ENCODE measurements at regions not wholly inside any gene's neighbourhood (a gene's known extent, or its start where the extent isn't known, plus 50 kb on each side); places are given as distances from the start of the nearest gene placed in this dataset.

- H3K9ac ChIP-seq (ENCODE audit: low read depth in 1 of 2, low read length in 2 of 2): no peak overlapping the region
- H3K36me3 ChIP-seq (ENCODE audit: control insufficient read depth in 1 of 2, insufficient read depth in 2 of 2, low read length in 2 of 2): no peaks in the 10 kb centered on the region
- H3K27ac ChIP-seq (ENCODE audit: low read depth, low read length): no peak overlapping the region
- H3K27me3 ChIP-seq (ENCODE audit: control insufficient read depth in 1 of 2, insufficient read depth in 2 of 2, low read length in 2 of 2): no peaks in the 10 kb centered on the region
- no peaks in the 10 kb centered on the region for H3K9me3 ChIP-seq (ENCODE audit: control insufficient read depth in 1 of 2, low read length in 2 of 2)
- H3K4me3 ChIP-seq (ENCODE audit: low read depth in 1 of 2, low read length in 2 of 2): no peak overlapping the region
- no peaks in the 10 kb centered on the region for H3K4me1 ChIP-seq (ENCODE audit: control insufficient read depth in 1 of 2, insufficient read depth in 2 of 2, low read length in 2 of 2)
Observed at GRCh38 chr1:102365071-102365470, 368.3 kb upstream of the OLFM3 start.

- Histone ChIP-seq H3K9ac (ENCODE audit: low read depth in 1 of 2, low read length in 2 of 2) (no peak overlapping the region), H3K4me1 (ENCODE audit: control insufficient read depth in 1 of 2, insufficient read depth in 2 of 2, low read length in 2 of 2) (no peaks in the 10 kb centered on the region), H3K4me3 (ENCODE audit: low read depth in 1 of 2, low read length in 2 of 2) (no peak overlapping the region), H3K27me3 (ENCODE audit: control insufficient read depth in 1 of 2, insufficient read depth in 2 of 2, low read length in 2 of 2) (no peaks in the 10 kb centered on the region), H3K27ac (ENCODE audit: low read depth, low read length) (no peak overlapping the region), H3K9me3 (ENCODE audit: control insufficient read depth in 1 of 2, low read length in 2 of 2) (no peaks in the 10 kb centered on the region), H3K36me3 (ENCODE audit: control insufficient read depth in 1 of 2, insufficient read depth in 2 of 2, low read length in 2 of 2) (no peaks in the 10 kb centered on the region)
Observed at GRCh38 chr1:102336602-102337001, 339.9 kb upstream of the OLFM3 start.

- Histone ChIP-seq H3K4me1 (ENCODE audit: control insufficient read depth in 1 of 2, insufficient read depth in 2 of 2, low read length in 2 of 2) (no peaks in the 10 kb centered on the region), H3K36me3 (ENCODE audit: control insufficient read depth in 1 of 2, insufficient read depth in 2 of 2, low read length in 2 of 2) (no peaks in the 10 kb centered on the region), H3K4me3 (ENCODE audit: low read depth in 1 of 2, low read length in 2 of 2) (no peak overlapping the region), H3K9me3 (ENCODE audit: control insufficient read depth in 1 of 2, low read length in 2 of 2) (peaks cover 0 to 5% of the 10 kb centered on the region in 2 donors), H3K27ac (ENCODE audit: low read depth, low read length) (no peak overlapping the region), H3K27me3 (ENCODE audit: control insufficient read depth in 1 of 2, insufficient read depth in 2 of 2, low read length in 2 of 2) (no peaks in the 10 kb centered on the region), H3K9ac (ENCODE audit: low read depth in 1 of 2, low read length in 2 of 2) (no peak overlapping the region)
Observed at GRCh38 chr1:102318104-102318806, 321.5 kb upstream of the OLFM3 start.

- no peak overlapping the region for H3K9ac ChIP-seq (ENCODE audit: low read depth in 1 of 2, low read length in 2 of 2)
- H3K27ac ChIP-seq (ENCODE audit: low read depth, low read length): no peak overlapping the region
- no peak overlapping the region for H3K4me3 ChIP-seq (ENCODE audit: low read depth in 1 of 2, low read length in 2 of 2)
- no peaks in the 10 kb centered on the region for H3K27me3 ChIP-seq (ENCODE audit: control insufficient read depth in 1 of 2, insufficient read depth in 2 of 2, low read length in 2 of 2)
- no peaks in the 10 kb centered on the region for H3K9me3 ChIP-seq (ENCODE audit: control insufficient read depth in 1 of 2, low read length in 2 of 2)
- H3K36me3 ChIP-seq (ENCODE audit: control insufficient read depth in 1 of 2, insufficient read depth in 2 of 2, low read length in 2 of 2): no peaks in the 10 kb centered on the region
- H3K4me1 ChIP-seq (ENCODE audit: control insufficient read depth in 1 of 2, insufficient read depth in 2 of 2, low read length in 2 of 2): no peaks in the 10 kb centered on the region
Observed at GRCh38 chr1:102315096-102315495, 318.4 kb upstream of the OLFM3 start.

GRCh38 chr1:102296116-102296515 is 299.4 kb upstream of the OLFM3 start:
- Histone ChIP-seq H3K36me3 (ENCODE audit: control insufficient read depth in 1 of 2, insufficient read depth in 2 of 2, low read length in 2 of 2) (no peaks in the 10 kb centered on the region), H3K27me3 (ENCODE audit: control insufficient read depth in 1 of 2, insufficient read depth in 2 of 2, low read length in 2 of 2) (no peaks in the 10 kb centered on the region), H3K4me3 (ENCODE audit: low read depth in 1 of 2, low read length in 2 of 2) (no peak overlapping the region), H3K27ac (ENCODE audit: low read depth, low read length) (no peak overlapping the region), H3K9ac (ENCODE audit: low read depth in 1 of 2, low read length in 2 of 2) (no peak overlapping the region), H3K9me3 (ENCODE audit: control insufficient read depth in 1 of 2, low read length in 2 of 2) (peaks cover 3 to 11% of the 10 kb centered on the region in 2 donors), H3K4me1 (ENCODE audit: control insufficient read depth in 1 of 2, insufficient read depth in 2 of 2, low read length in 2 of 2) (no peaks in the 10 kb centered on the region)

- Histone ChIP-seq H3K27ac (ENCODE audit: low read depth, low read length) (no peak overlapping the region), H3K27me3 (ENCODE audit: control insufficient read depth in 1 of 2, insufficient read depth in 2 of 2, low read length in 2 of 2) (no peaks in the 10 kb centered on the region), H3K4me1 (ENCODE audit: control insufficient read depth in 1 of 2, insufficient read depth in 2 of 2, low read length in 2 of 2) (no peaks in the 10 kb centered on the region), H3K4me3 (ENCODE audit: low read depth in 1 of 2, low read length in 2 of 2) (no peak overlapping the region), H3K9ac (ENCODE audit: low read depth in 1 of 2, low read length in 2 of 2) (no peak overlapping the region), H3K9me3 (ENCODE audit: control insufficient read depth in 1 of 2, low read length in 2 of 2) (peaks cover 2 to 5% of the 10 kb centered on the region in 2 donors), H3K36me3 (ENCODE audit: control insufficient read depth in 1 of 2, insufficient read depth in 2 of 2, low read length in 2 of 2) (no peaks in the 10 kb centered on the region)
Observed at GRCh38 chr1:102282955-102283354, 286.2 kb upstream of the OLFM3 start.

- H3K9ac ChIP-seq (ENCODE audit: low read depth in 1 of 2, low read length in 2 of 2): no peak overlapping the region
- no peak overlapping the region for H3K4me3 ChIP-seq (ENCODE audit: low read depth in 1 of 2, low read length in 2 of 2)
- no peaks in the 10 kb centered on the region for H3K9me3 ChIP-seq (ENCODE audit: control insufficient read depth in 1 of 2, low read length in 2 of 2)
- no peaks in the 10 kb centered on the region for H3K27me3 ChIP-seq (ENCODE audit: control insufficient read depth in 1 of 2, insufficient read depth in 2 of 2, low read length in 2 of 2)
- H3K36me3 ChIP-seq (ENCODE audit: control insufficient read depth in 1 of 2, insufficient read depth in 2 of 2, low read length in 2 of 2): no peaks in the 10 kb centered on the region
- no peaks in the 10 kb centered on the region for H3K4me1 ChIP-seq (ENCODE audit: control insufficient read depth in 1 of 2, insufficient read depth in 2 of 2, low read length in 2 of 2)
- no peak overlapping the region for H3K27ac ChIP-seq (ENCODE audit: low read depth, low read length)
Observed at GRCh38 chr1:102262994-102263393, 266.3 kb upstream of the OLFM3 start.

GRCh38 chr1:102252731-102253505 is 256.2 kb upstream of the OLFM3 start:
- Histone ChIP-seq H3K36me3 (ENCODE audit: control insufficient read depth in 1 of 2, insufficient read depth in 2 of 2, low read length in 2 of 2) (no peaks in the 10 kb centered on the region), H3K4me1 (ENCODE audit: control insufficient read depth in 1 of 2, insufficient read depth in 2 of 2, low read length in 2 of 2) (no peaks in the 10 kb centered on the region), H3K4me3 (ENCODE audit: low read depth in 1 of 2, low read length in 2 of 2) (no peak overlapping the region), H3K9ac (ENCODE audit: low read depth in 1 of 2, low read length in 2 of 2) (no peak overlapping the region), H3K9me3 (ENCODE audit: control insufficient read depth in 1 of 2, low read length in 2 of 2) (no peaks in the 10 kb centered on the region), H3K27ac (ENCODE audit: low read depth, low read length) (no peak overlapping the region), H3K27me3 (ENCODE audit: control insufficient read depth in 1 of 2, insufficient read depth in 2 of 2, low read length in 2 of 2) (no peaks in the 10 kb centered on the region)

- no peak overlapping the region for H3K9ac ChIP-seq (ENCODE audit: low read depth in 1 of 2, low read length in 2 of 2)
- no peaks in the 10 kb centered on the region for H3K27me3 ChIP-seq (ENCODE audit: control insufficient read depth in 1 of 2, insufficient read depth in 2 of 2, low read length in 2 of 2)
- no peaks in the 10 kb centered on the region for H3K9me3 ChIP-seq (ENCODE audit: control insufficient read depth in 1 of 2, low read length in 2 of 2)
- no peak overlapping the region for H3K4me3 ChIP-seq (ENCODE audit: low read depth in 1 of 2, low read length in 2 of 2)
- H3K27ac ChIP-seq (ENCODE audit: low read depth, low read length): no peak overlapping the region
- no peaks in the 10 kb centered on the region for H3K4me1 ChIP-seq (ENCODE audit: control insufficient read depth in 1 of 2, insufficient read depth in 2 of 2, low read length in 2 of 2)
- no peaks in the 10 kb centered on the region for H3K36me3 ChIP-seq (ENCODE audit: control insufficient read depth in 1 of 2, insufficient read depth in 2 of 2, low read length in 2 of 2)
Observed at GRCh38 chr1:102241431-102242338, 245.0 kb upstream of the OLFM3 start.

GRCh38 chr1:102239247-102239646 is 242.5 kb upstream of the OLFM3 start:
- no peaks in the 10 kb centered on the region for H3K4me1 ChIP-seq (ENCODE audit: control insufficient read depth in 1 of 2, insufficient read depth in 2 of 2, low read length in 2 of 2)
- no peak overlapping the region for H3K27ac ChIP-seq (ENCODE audit: low read depth, low read length)
- no peak overlapping the region for H3K9ac ChIP-seq (ENCODE audit: low read depth in 1 of 2, low read length in 2 of 2)
- H3K27me3 ChIP-seq (ENCODE audit: control insufficient read depth in 1 of 2, insufficient read depth in 2 of 2, low read length in 2 of 2): no peaks in the 10 kb centered on the region
- no peaks in the 10 kb centered on the region for H3K9me3 ChIP-seq (ENCODE audit: control insufficient read depth in 1 of 2, low read length in 2 of 2)
- no peaks in the 10 kb centered on the region for H3K36me3 ChIP-seq (ENCODE audit: control insufficient read depth in 1 of 2, insufficient read depth in 2 of 2, low read length in 2 of 2)
- H3K4me3 ChIP-seq (ENCODE audit: low read depth in 1 of 2, low read length in 2 of 2): no peak overlapping the region
